Panc1 (cell line): ENCODE measurements at regions not wholly inside any gene's neighbourhood (a gene's known extent, or its start where the extent isn't known, plus 50 kb on each side); places are given as distances from the start of the nearest gene placed in this dataset.

Source experiments
- ATAC-seq: fragments of 200-7000 bp; cut with Tn5 transposase; 2 replicates; pipeline ENCODE4 v1.9.1; 2020; ENCODE audit warnings: mild to moderate bottlenecking, moderate library complexity
- BruUV-seq: library from RNA; stranded (reverse); fragments of 400-500 nt; replicated peaks from 2 replicates; lab custom pipeline; 2021; lab: Mats Ljungman, UMichigan
- CTCF ChIA-PET: fragments of 300-600 bp; sonication (Branson Sonifier 250); formaldehyde crosslinking; loops from one replicate; lab custom pipeline; 2022; ENCODE audit warnings: antibody characterized with exemption; lab: Charles Lee
- POLR2A ChIA-PET: fragments of 300-600 bp; sonication (Branson Sonifier 250); formaldehyde crosslinking; loops from one replicate; lab custom pipeline; 2022; ENCODE audit warnings: antibody characterized with exemption; lab: Charles Lee
- DNase-seq: peaks from one replicate; pipeline ENCODE4 v3.0.0-alpha.2; 2010; ENCODE audit warnings: low read depth, low spot score
- H3K27ac ChIP-seq: 2 replicates; pipeline ENCODE4 v1.5.1; 2011; ENCODE audit warnings: mild to moderate bottlenecking, low read length, inconsistent platforms
- H3K27me3 ChIP-seq: fragments of 200-500 bp; sonication (Bioruptor generic); 2 replicates; pipeline ENCODE4 v1.6.0; 2014; ENCODE audit warnings: low read length, inconsistent platforms; ENCODE audit not compliant: control insufficient read depth, insufficient read depth
- H3K36me3 ChIP-seq: fragments of 200-500 bp; sonication (Bioruptor generic); 2 replicates; pipeline ENCODE4 v1.5.1; 2014; ENCODE audit warnings: inconsistent platforms, mild to moderate bottlenecking, low read length, moderate library complexity; ENCODE audit not compliant: control insufficient read depth, insufficient read depth
- H3K4me1 ChIP-seq: 2 replicates; pipeline ENCODE4 v1.5.1; 2011; ENCODE audit warnings: inconsistent platforms, mild to moderate bottlenecking, low read length, moderate library complexity; ENCODE audit not compliant: control insufficient read depth, insufficient read depth
- H3K4me3 ChIP-seq, 2 experiments: 2 replicates each; pipeline ENCODE4 v1.5.1; 2011 to 2012; ENCODE audit warnings: low read depth in 2 of 2, low read length in 2 of 2, mild to moderate bottlenecking in 2 of 2, inconsistent platforms in 1 of 2, moderate library complexity in 1 of 2
- H3K9me3 ChIP-seq: fragments of 200-500 bp; sonication (Bioruptor generic); 2 replicates; pipeline ENCODE4 v1.5.1; 2014; ENCODE audit warnings: low read depth, mild to moderate bottlenecking, inconsistent platforms, low read length, moderate library complexity; ENCODE audit not compliant: control insufficient read depth, insufficient read depth
- CTCF ChIP-seq: fragments of 450-650 bp; IDR thresholded peaks from 2 replicates; pipeline ENCODE4 v1.5.1; 2017; ENCODE audit warnings: mild to moderate bottlenecking
- POLR2AphosphoS5 ChIP-seq: IDR thresholded peaks from 2 replicates; pipeline ENCODE4 v1.6.1; 2012; ENCODE audit warnings: mild to moderate bottlenecking, low read depth, low read length, moderate library complexity
- REST ChIP-seq, 2 experiments: IDR thresholded peaks; 2 replicates each; pipeline ENCODE4 v1.6.1; 2011 to 2012; ENCODE audit warnings: low read depth in 2 of 2, control low read depth in 1 of 2, low read length in 1 of 2, mild to moderate bottlenecking in 1 of 2, moderate library complexity in 1 of 2; ENCODE audit not compliant: insufficient read depth in 1 of 2
- SIN3A ChIP-seq: IDR thresholded peaks from 2 replicates; pipeline ENCODE4 v1.6.1; 2012; ENCODE audit warnings: low read depth, mild to moderate bottlenecking, low read length, moderate library complexity, borderline replicate concordance; ENCODE audit not compliant: insufficient read depth
- TCF7L2 ChIP-seq: IDR thresholded peaks from 2 replicates; pipeline ENCODE4 v1.6.1; 2011; ENCODE audit warnings: mild to moderate bottlenecking, low read depth, low read length, inconsistent platforms
- in situ Hi-C: cut with HindIII; loops from 2 replicates; pipeline ENCODE4 v1.10.0; 2016; ENCODE audit warnings: low sequenced_read_pairs, low pct_unique_long_range_greater_than_20kb
- intact Hi-C: fragments of 100-400 bp; cut with micrococcal nuclease; formaldehyde crosslinking; loops from one replicate; pipeline ENCODE4 v1.10.0; 2022; ENCODE audit not compliant: unreplicated experiment

GRCh38 chr14:53808042-53808441 lies 148.6 kb downstream of the BMP4 start:
- DNase-seq (no peak), ATAC-seq (no peak)
- TF ChIP-seq SIN3A (no peak), POLR2AphosphoS5 (no peak), CTCF (no peak), TCF7L2 (no peak), REST (IDR thresholded peaks at IDR 0.05; ENCODE audit: insufficient read depth in 1 of 2, low read depth in 2 of 2, low read length in 1 of 2) (no peak)
- Histone ChIP-seq H3K27me3 (no peaks in the 10 kb centered on the region), H3K4me3 (no peak overlapping the region), H3K4me1 (no peaks in the 10 kb centered on the region), H3K27ac (no peak overlapping the region), H3K9me3 (no peaks in the 10 kb centered on the region), H3K36me3 (no peaks in the 10 kb centered on the region)
- ChIA-PET CTCF (no interaction called here), POLR2A (no interaction called here)
- in situ Hi-C loops (no loop called here), intact Hi-C loops (no loop called here)
- no TSS peak for BruUV-seq

GRCh38 chr14:53807542-53807941 lies 149.1 kb downstream of the BMP4 start:
- CTCF ChIA-PET = no interaction called here
- H3K27me3 ChIP-seq = no peaks in the 10 kb centered on the region
- ATAC-seq (no peak), DNase-seq (no peak)
- POLR2A ChIA-PET = no interaction called here
- BruUV-seq = no TSS peak
- H3K4me3 ChIP-seq = no peak overlapping the region
- in situ Hi-C loops = no loop called here
- TF ChIP-seq CTCF = no peak
- no peak for TF ChIP-seq TCF7L2
- no peak for TF ChIP-seq SIN3A
- TF ChIP-seq REST (IDR thresholded peaks at IDR 0.05; ENCODE audit: insufficient read depth in 1 of 2, low read depth in 2 of 2, low read length in 1 of 2) = no peak
- TF ChIP-seq POLR2AphosphoS5 = no peak
- no peaks in the 10 kb centered on the region for H3K4me1 ChIP-seq
- no peaks in the 10 kb centered on the region for H3K9me3 ChIP-seq
- intact Hi-C loops = no loop called here
- H3K27ac ChIP-seq = no peak overlapping the region
- H3K36me3 ChIP-seq = no peaks in the 10 kb centered on the region
